DOHH2 (cell line): ENCODE measurements at regions not wholly inside any gene's neighbourhood (a gene's known extent, or its start where the extent isn't known, plus 50 kb on each side); places are given as distances from the start of the nearest gene placed in this dataset.

Experiments used
- H3F3A ChIP-seq: fragments of 200-600 bp; sonication (generic), shearing (Covaris generic); 2 replicates; pipeline ENCODE4 v1.6.0; 2016; ENCODE audit warnings: antibody characterized with exemption, mild to moderate bottlenecking; ENCODE audit not compliant: control insufficient read depth, insufficient read depth
- H3K27ac ChIP-seq: fragments of 200-600 bp; sonication (generic); 2 replicates; pipeline ENCODE4 v1.5.1; 2014; ENCODE audit warnings: low read depth, mild to moderate bottlenecking, low read length, moderate library complexity
- H3K27me3 ChIP-seq: fragments of 200-600 bp; sonication (generic); 2 replicates; pipeline ENCODE4 v1.6.1; 2014; ENCODE audit warnings: mild to moderate bottlenecking, low read length, mixed read lengths; ENCODE audit not compliant: control insufficient read depth
- H3K36me3 ChIP-seq: fragments of 200-600 bp; sonication (generic); 2 replicates; pipeline ENCODE4 v1.6.1; 2014; ENCODE audit warnings: mild to moderate bottlenecking, low read length, moderate library complexity, mixed read lengths; ENCODE audit not compliant: control insufficient read depth
- H3K4me1 ChIP-seq: fragments of 200-600 bp; sonication (generic); 2 replicates; pipeline ENCODE4 v1.6.1; 2014; ENCODE audit warnings: mild to moderate bottlenecking, low read length, mixed read lengths; ENCODE audit not compliant: control insufficient read depth
- H3K4me2 ChIP-seq: fragments of 200-600 bp; sonication (generic); 2 replicates; pipeline ENCODE4 v1.6.0; 2014; ENCODE audit warnings: mild to moderate bottlenecking, low read length, moderate library complexity
- H3K4me3 ChIP-seq: fragments of 200-600 bp; sonication (generic); 2 replicates; pipeline ENCODE4 v1.5.1; 2014; ENCODE audit warnings: mild to moderate bottlenecking, low read length, mixed read lengths
- H3K79me2 ChIP-seq: fragments of 200-600 bp; sonication (generic); 2 replicates; pipeline ENCODE4 v1.6.1; 2014; ENCODE audit warnings: mild to moderate bottlenecking, low read length, mixed read lengths; ENCODE audit not compliant: control insufficient read depth
- H3K9me2 ChIP-seq: fragments of 200-600 bp; sonication (generic); replicated peaks from 2 replicates; pipeline ENCODE4 v1.6.1; 2014; ENCODE audit warnings: mild to moderate bottlenecking, low read length, mixed read lengths; ENCODE audit not compliant: control insufficient read depth
- H3K9me3 ChIP-seq: fragments of 200-600 bp; sonication (generic); 2 replicates; pipeline ENCODE4 v1.6.1; 2014; ENCODE audit warnings: antibody characterized with exemption, low read length, mixed read lengths; ENCODE audit not compliant: control insufficient read depth, insufficient read depth
- H4K20me1 ChIP-seq: fragments of 200-600 bp; sonication (generic); 2 replicates; pipeline ENCODE4 v1.6.0; 2014; ENCODE audit warnings: low read depth, mild to moderate bottlenecking, antibody characterized with exemption, low read length, moderate library complexity; ENCODE audit not compliant: control insufficient read depth, insufficient read depth
- EZH2phosphoT487 ChIP-seq: fragments of 200-600 bp; sonication (generic); IDR thresholded peaks from 2 replicates; pipeline ENCODE4 v1.6.1; 2017; ENCODE audit warnings: borderline replicate concordance, mild to moderate bottlenecking, antibody characterized with exemption, low read length, moderate library complexity, mixed read lengths
- TF ChIP-seq, protein P1 (sequence below): fragments of 200-600 bp; sonication (generic); IDR thresholded peaks from one replicate; pipeline ENCODE4 v1.5.1; 2014; ENCODE audit warnings: antibody characterized with exemption, mild to moderate bottlenecking, low read depth, low read length; ENCODE audit not compliant: poor library complexity, severe bottlenecking

- no peaks in the 10 kb centered on the region for H3K4me1 ChIP-seq
- H4K20me1 ChIP-seq, result no peaks in the 10 kb centered on the region
- H3F3A ChIP-seq, result no peaks in the 10 kb centered on the region
- no peaks in the 10 kb centered on the region for H3K9me2 ChIP-seq
- no peaks in the 10 kb centered on the region for H3K9me3 ChIP-seq
- no peak overlapping the region for H3K27ac ChIP-seq
- no peaks in the 10 kb centered on the region for H3K36me3 ChIP-seq
- no peaks in the 10 kb centered on the region; the same call in 1 of the 2 replicates for H3K27me3 ChIP-seq
- no peak overlapping the region for H3K4me2 ChIP-seq
- TF ChIP-seq, protein P1, sequence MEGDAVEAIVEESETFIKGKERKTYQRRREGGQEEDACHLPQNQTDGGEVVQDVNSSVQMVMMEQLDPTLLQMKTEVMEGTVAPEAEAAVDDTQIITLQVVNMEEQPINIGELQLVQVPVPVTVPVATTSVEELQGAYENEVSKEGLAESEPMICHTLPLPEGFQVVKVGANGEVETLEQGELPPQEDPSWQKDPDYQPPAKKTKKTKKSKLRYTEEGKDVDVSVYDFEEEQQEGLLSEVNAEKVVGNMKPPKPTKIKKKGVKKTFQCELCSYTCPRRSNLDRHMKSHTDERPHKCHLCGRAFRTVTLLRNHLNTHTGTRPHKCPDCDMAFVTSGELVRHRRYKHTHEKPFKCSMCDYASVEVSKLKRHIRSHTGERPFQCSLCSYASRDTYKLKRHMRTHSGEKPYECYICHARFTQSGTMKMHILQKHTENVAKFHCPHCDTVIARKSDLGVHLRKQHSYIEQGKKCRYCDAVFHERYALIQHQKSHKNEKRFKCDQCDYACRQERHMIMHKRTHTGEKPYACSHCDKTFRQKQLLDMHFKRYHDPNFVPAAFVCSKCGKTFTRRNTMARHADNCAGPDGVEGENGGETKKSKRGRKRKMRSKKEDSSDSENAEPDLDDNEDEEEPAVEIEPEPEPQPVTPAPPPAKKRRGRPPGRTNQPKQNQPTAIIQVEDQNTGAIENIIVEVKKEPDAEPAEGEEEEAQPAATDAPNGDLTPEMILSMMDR, result no peak
- no peak for TF ChIP-seq EZH2phosphoT487
- H3K4me3 ChIP-seq, result no peak overlapping the region
- no peaks in the 10 kb centered on the region for H3K79me2 ChIP-seq
Observed at GRCh38 chr10:24008164-24009091, 200.5 kb upstream of the KIAA1217 start.

GRCh38 chr10:24009115-24009514 lies 199.8 kb upstream of the KIAA1217 start:
- H3K79me2 ChIP-seq, result no peaks in the 10 kb centered on the region
- H3K9me2 ChIP-seq, result no peaks in the 10 kb centered on the region
- no peak for TF ChIP-seq EZH2phosphoT487
- TF ChIP-seq, protein P1, result no peak
- H3K9me3 ChIP-seq, result no peaks in the 10 kb centered on the region
- H3K4me2 ChIP-seq, result no peak overlapping the region
- H4K20me1 ChIP-seq, result no peaks in the 10 kb centered on the region
- no peak overlapping the region for H3K27ac ChIP-seq
- no peaks in the 10 kb centered on the region for H3K4me1 ChIP-seq
- no peaks in the 10 kb centered on the region for H3K36me3 ChIP-seq
- no peaks in the 10 kb centered on the region for H3F3A ChIP-seq
- H3K27me3 ChIP-seq, result no peaks in the 10 kb centered on the region; the same call in 1 of the 2 replicates
- H3K4me3 ChIP-seq, result no peak overlapping the region

DNA sequence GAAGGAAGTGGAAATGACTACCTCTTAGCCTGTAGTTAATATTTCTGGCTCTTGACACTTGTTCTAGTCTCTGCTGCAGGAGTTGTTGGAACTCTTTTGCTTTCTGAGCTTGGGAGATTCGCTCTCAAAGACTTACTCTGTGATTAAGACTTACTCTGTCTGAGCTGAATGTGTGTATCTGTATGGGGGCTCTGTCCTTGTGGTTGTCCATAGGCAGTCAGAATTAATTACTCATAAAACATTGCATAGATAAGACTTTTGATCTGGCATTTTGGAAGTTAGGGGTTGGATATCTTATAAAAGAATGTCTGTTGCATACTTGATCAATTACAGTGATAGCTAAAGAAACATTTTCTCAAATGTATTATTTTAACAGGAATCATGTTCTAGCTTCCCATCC lies 199.2 kb upstream of the KIAA1217 start:
- H3K4me3 ChIP-seq, result no peak overlapping the region
- H4K20me1 ChIP-seq, result no peaks in the 10 kb centered on the region
- no peaks in the 10 kb centered on the region for H3K9me2 ChIP-seq
- no peaks in the 10 kb centered on the region for H3K36me3 ChIP-seq
- H3F3A ChIP-seq, result no peaks in the 10 kb centered on the region
- H3K4me2 ChIP-seq, result no peak overlapping the region
- H3K79me2 ChIP-seq, result no peaks in the 10 kb centered on the region
- H3K27ac ChIP-seq, result no peak overlapping the region
- no peaks in the 10 kb centered on the region for H3K4me1 ChIP-seq
- H3K27me3 ChIP-seq, result no peaks in the 10 kb centered on the region; the same call in 1 of the 2 replicates
- TF ChIP-seq, protein P1, result no peak
- TF ChIP-seq EZH2phosphoT487, result no peak
- H3K9me3 ChIP-seq, result no peaks in the 10 kb centered on the region
